Gastrocnemius medialis (tissue), 4 donors: ENCODE measurements at regions not wholly inside any gene's neighbourhood (a gene's known extent, or its start where the extent isn't known, plus 50 kb on each side); places are given as distances from the start of the nearest gene placed in this dataset.

ENCODE experiments used
- POLR2A ChIP-seq, 2 donors: fragments of 450-650 bp; IDR thresholded peaks; one replicate each; pipeline ENCODE4 v1.6.1; 2017; ENCODE audit warnings: antibody characterized with exemption in 2 of 2, mild to moderate bottlenecking in 2 of 2, moderate library complexity in 2 of 2
- TF ChIP-seq, protein P1 (sequence below), 5 experiments: fragments of 450-650 bp in 3 of 5; fragments of 200-600 bp in 2 of 5; sonication (generic) in 2 of 5; IDR thresholded peaks in 4 of 5; conservative IDR thresholded peaks in 1 of 5; 1 replicate in 4 of 5; 2 replicates in 1 of 5; pipeline ENCODE4 v1.5.1; 2016 to 2019; ENCODE audit warnings: antibody characterized with exemption in 5 of 5, mild to moderate bottlenecking in 3 of 5, moderate library complexity in 3 of 5

DNA sequence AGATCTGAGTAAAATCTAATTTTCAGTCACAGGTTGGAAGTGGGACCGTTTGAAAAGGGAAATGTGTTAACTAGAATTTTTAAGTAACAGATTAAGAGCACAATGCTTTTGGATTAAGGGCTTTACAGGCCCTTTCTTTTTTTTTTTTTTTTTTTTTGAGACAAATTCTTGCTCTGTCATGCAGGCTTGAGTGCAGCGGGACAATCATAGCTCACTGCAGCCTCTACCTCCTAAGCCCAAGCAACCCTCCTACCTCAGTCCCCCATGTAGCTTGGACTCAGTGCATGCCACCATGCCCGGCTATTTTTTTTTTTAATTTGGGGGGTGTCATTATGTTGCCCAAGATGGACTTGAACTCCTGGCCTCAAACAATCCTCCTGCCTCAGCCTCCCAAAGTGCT, 363.7 kb downstream of the LIG4 start:
- TF ChIP-seq POLR2A (IDR thresholded peaks at IDR 0.05): no peak
- TF ChIP-seq, protein P1, sequence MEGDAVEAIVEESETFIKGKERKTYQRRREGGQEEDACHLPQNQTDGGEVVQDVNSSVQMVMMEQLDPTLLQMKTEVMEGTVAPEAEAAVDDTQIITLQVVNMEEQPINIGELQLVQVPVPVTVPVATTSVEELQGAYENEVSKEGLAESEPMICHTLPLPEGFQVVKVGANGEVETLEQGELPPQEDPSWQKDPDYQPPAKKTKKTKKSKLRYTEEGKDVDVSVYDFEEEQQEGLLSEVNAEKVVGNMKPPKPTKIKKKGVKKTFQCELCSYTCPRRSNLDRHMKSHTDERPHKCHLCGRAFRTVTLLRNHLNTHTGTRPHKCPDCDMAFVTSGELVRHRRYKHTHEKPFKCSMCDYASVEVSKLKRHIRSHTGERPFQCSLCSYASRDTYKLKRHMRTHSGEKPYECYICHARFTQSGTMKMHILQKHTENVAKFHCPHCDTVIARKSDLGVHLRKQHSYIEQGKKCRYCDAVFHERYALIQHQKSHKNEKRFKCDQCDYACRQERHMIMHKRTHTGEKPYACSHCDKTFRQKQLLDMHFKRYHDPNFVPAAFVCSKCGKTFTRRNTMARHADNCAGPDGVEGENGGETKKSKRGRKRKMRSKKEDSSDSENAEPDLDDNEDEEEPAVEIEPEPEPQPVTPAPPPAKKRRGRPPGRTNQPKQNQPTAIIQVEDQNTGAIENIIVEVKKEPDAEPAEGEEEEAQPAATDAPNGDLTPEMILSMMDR (IDR thresholded peaks at IDR 0.05 in 4 of 5, conservative IDR thresholded peaks at IDR 0.05 in 1 of 5): no peak
